GM21717 (cell line): ENCODE measurements at regions not wholly inside any gene's neighbourhood (a gene's known extent, or its start where the extent isn't known, plus 50 kb on each side); places are given as distances from the start of the nearest gene placed in this dataset.
A peak's percentile ranks its signal among the peaks of the same experiment; 100 is the strongest.

ENCODE experiments used
- ATAC-seq: cut with Tn5 transposase; IDR thresholded peaks from one replicate; pipeline ENCODE4 v1.9.1; 2021; ENCODE audit warnings: mild to moderate bottlenecking, moderate library complexity; ENCODE audit not compliant: unreplicated experiment

- ATAC-seq = no peak
Measured at GRCh38 chr2:37541516-37541915, 129.9 kb downstream of the CDC42EP3 start.

GRCh38 chr2:37543999-37544557 is 127.4 kb downstream of the CDC42EP3 start:
- no peak for ATAC-seq

- no peak for ATAC-seq
Measured at GRCh38 chr2:37544591-37545031, 126.8 kb downstream of the CDC42EP3 start.

GRCh38 chr2:37549598-37549997 is 121.8 kb downstream of the CDC42EP3 start:
- ATAC-seq = peak; percentile 54

- ATAC-seq = no peak
Measured at GRCh38 chr2:37550190-37550589, 121.3 kb downstream of the CDC42EP3 start.

GRCh38 chr2:37551783-37552182 is 119.7 kb downstream of the CDC42EP3 start:
- no peak for ATAC-seq

- ATAC-seq = no peak
Measured at GRCh38 chr2:37552339-37552738, 119.1 kb downstream of the CDC42EP3 start.

GRCh38 chr2:37553411-37554154 is 117.9 kb downstream of the CDC42EP3 start:
- ATAC-seq = no peak

- ATAC-seq = no peak
Measured at GRCh38 chr2:37554155-37554510, 117.3 kb downstream of the CDC42EP3 start.

- no peak for ATAC-seq
Measured at GRCh38 chr2:37554687-37555086, 116.8 kb downstream of the CDC42EP3 start.

- ATAC-seq = no peak
Measured at GRCh38 chr2:37555457-37555856, 116.0 kb downstream of the CDC42EP3 start.

- no peak for ATAC-seq
Measured at GRCh38 chr2:37556256-37556655, 115.2 kb downstream of the CDC42EP3 start.

- ATAC-seq = peak; percentile 55
Measured at GRCh38 chr2:37558623-37559022, 112.8 kb downstream of the CDC42EP3 start.

- no peak for ATAC-seq
Measured at GRCh38 chr2:37560241-37560848, 111.1 kb downstream of the CDC42EP3 start.

- ATAC-seq = no peak
Measured at GRCh38 chr2:37560863-37561614, 110.4 kb downstream of the CDC42EP3 start.

GRCh38 chr2:37561615-37562569 is 109.5 kb downstream of the CDC42EP3 start:
- peak; percentile 65 for ATAC-seq

GRCh38 chr2:37563375-37564015 is 107.9 kb downstream of the CDC42EP3 start:
- ATAC-seq = no peak

GRCh38 chr2:37564356-37564755 is 107.1 kb downstream of the CDC42EP3 start:
- no peak for ATAC-seq

GRCh38 chr2:37566517-37566981 is 104.9 kb downstream of the CDC42EP3 start:
- ATAC-seq = no peak

GRCh38 chr2:37568565-37568964 is 102.9 kb downstream of the CDC42EP3 start:
- no peak for ATAC-seq
